Gastrocnemius medialis (tissue), 4 donors: ENCODE measurements at regions not wholly inside any gene's neighbourhood (a gene's known extent, or its start where the extent isn't known, plus 50 kb on each side); places are given as distances from the start of the nearest gene placed in this dataset.

Experiments used
- ATAC-seq, 2 donors: fragments of 150-250 bp; one replicate each; pipeline ENCODE4 v1.9.1; 2016
- DNase-seq, 2 donors: peaks; one replicate each; pipeline ENCODE4 v3.0.0-alpha.2; 2019
- H3K27ac ChIP-seq, 4 donors: fragments of 200-600 bp; sonication (generic); 1 replicate in 1 of 4; 2 replicates in 3 of 4; pipeline ENCODE4 v1.5.1; 2016 to 2018; ENCODE audit warnings: mild to moderate bottlenecking in 2 of 4, moderate library complexity in 1 of 4
- H3K27me3 ChIP-seq, 3 donors: fragments of 200-600 bp; sonication (generic) in 2 of 3; 1 replicate in 1 of 3; 2 replicates in 2 of 3; pipeline versions ENCODE4 v1.5.1 to v1.6.0; 2016 to 2019; ENCODE audit warnings: mild to moderate bottlenecking in 1 of 3, moderate library complexity in 1 of 3
- H3K36me3 ChIP-seq, 2 donors: fragments of 200-600 bp; sonication (generic) in 1 of 2; one replicate each; pipeline ENCODE4 v1.5.1; 2017 to 2018
- H3K4me1 ChIP-seq, 2 donors: fragments of 200-600 bp; sonication (generic) in 1 of 2; one replicate each; pipeline ENCODE4 v1.5.1; 2016 to 2017; ENCODE audit warnings: mild to moderate bottlenecking in 2 of 2
- H3K4me3 ChIP-seq, 4 donors: fragments of 200-600 bp; sonication (generic) in 3 of 4; 1 replicate in 1 of 4; 2 replicates in 3 of 4; pipeline ENCODE4 v1.5.1; 2016 to 2019; ENCODE audit warnings: mild to moderate bottlenecking in 2 of 4
- H3K9me3 ChIP-seq, 3 donors: fragments of 200-600 bp; sonication (generic) in 2 of 3; 1 replicate in 1 of 3; 2 replicates in 2 of 3; pipeline ENCODE4 v1.5.1; 2016 to 2019
- POLR2A ChIP-seq, 2 donors: fragments of 450-650 bp; IDR thresholded peaks; one replicate each; pipeline ENCODE4 v1.6.1; 2017; ENCODE audit warnings: antibody characterized with exemption in 2 of 2, mild to moderate bottlenecking in 2 of 2, moderate library complexity in 2 of 2
- in situ Hi-C, 4 donors: fragments of 200-750 bp; cut with MboI; loops; one replicate each; pipeline versions ENCODE4 v1.15.0 to v1.8.0; 2017; ENCODE audit warnings: low sequenced_read_pairs in 4 of 4
- intact Hi-C: fragments of 100-400 bp; cut with DNase I; formaldehyde crosslinking; loops from one replicate; pipeline ENCODE4 v1.15.1; 2023; ENCODE audit warnings: low total_unique reads
- TF ChIP-seq, protein P1 (sequence below), 5 experiments: fragments of 450-650 bp in 3 of 5; fragments of 200-600 bp in 2 of 5; sonication (generic) in 2 of 5; IDR thresholded peaks in 4 of 5; conservative IDR thresholded peaks in 1 of 5; 1 replicate in 4 of 5; 2 replicates in 1 of 5; pipeline ENCODE4 v1.5.1; 2016 to 2019; ENCODE audit warnings: antibody characterized with exemption in 5 of 5, mild to moderate bottlenecking in 3 of 5, moderate library complexity in 3 of 5

DNA sequence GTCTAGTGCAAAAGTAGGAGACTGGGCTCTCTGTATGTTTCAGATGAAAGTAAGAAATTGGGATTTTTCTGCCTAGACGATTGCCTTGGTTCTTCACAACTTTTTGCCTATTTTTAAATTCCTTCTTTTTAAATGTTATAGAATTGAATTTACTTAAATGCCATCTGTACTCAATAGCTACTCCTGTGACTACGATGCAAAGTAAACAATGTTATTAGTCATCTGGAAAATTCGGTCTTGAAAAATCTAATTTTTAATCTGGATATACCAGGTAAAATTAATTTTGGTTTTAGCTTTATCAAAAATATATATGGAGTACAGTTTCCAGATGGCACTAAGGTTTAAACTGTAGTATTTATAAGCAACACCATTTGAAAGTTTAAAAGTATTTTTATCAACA lies 472.2 kb downstream of the UTRN start:
- no peaks in the 10 kb centered on the region for H3K36me3 ChIP-seq
- H3K4me1 ChIP-seq, result peaks cover 0 to 7% of the 10 kb centered on the region in 2 donors
- H3K9me3 ChIP-seq, result no peaks in the 10 kb centered on the region
- no peak overlapping the region for H3K27ac ChIP-seq
- in situ Hi-C loops (no loop called here), intact Hi-C loops (no loop called here)
- DNase-seq (no peak), ATAC-seq (no peak)
- H3K4me3 ChIP-seq, result no peak overlapping the region
- TF ChIP-seq POLR2A (IDR thresholded peaks at IDR 0.05), result no peak
- TF ChIP-seq, protein P1, sequence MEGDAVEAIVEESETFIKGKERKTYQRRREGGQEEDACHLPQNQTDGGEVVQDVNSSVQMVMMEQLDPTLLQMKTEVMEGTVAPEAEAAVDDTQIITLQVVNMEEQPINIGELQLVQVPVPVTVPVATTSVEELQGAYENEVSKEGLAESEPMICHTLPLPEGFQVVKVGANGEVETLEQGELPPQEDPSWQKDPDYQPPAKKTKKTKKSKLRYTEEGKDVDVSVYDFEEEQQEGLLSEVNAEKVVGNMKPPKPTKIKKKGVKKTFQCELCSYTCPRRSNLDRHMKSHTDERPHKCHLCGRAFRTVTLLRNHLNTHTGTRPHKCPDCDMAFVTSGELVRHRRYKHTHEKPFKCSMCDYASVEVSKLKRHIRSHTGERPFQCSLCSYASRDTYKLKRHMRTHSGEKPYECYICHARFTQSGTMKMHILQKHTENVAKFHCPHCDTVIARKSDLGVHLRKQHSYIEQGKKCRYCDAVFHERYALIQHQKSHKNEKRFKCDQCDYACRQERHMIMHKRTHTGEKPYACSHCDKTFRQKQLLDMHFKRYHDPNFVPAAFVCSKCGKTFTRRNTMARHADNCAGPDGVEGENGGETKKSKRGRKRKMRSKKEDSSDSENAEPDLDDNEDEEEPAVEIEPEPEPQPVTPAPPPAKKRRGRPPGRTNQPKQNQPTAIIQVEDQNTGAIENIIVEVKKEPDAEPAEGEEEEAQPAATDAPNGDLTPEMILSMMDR (IDR thresholded peaks at IDR 0.05 in 4 of 5, conservative IDR thresholded peaks at IDR 0.05 in 1 of 5), result no peak
- H3K27me3 ChIP-seq, result no peaks in the 10 kb centered on the region

DNA sequence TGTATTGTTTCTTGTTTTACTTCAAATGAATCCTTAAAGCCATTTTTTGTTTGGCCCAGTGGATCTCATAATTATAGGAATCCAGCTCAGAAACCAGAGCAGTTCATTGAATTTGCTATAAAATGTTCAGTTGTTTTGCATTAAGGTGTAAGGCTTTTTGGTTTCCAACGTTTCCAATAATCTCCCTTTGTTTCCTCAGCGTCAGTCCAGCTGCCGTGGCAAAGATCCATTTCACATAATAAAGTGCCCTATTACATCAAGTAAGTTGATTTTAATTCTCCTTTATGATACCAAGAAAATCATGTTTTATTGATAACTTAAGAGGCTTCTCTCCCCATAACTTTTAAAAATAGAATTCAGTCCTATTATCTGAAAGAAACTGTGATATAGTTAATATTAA lies 472.6 kb downstream of the UTRN start:
- Histone ChIP-seq H3K4me1 (peaks cover 0 to 7% of the 10 kb centered on the region in 2 donors), H3K9me3 (no peaks in the 10 kb centered on the region), H3K4me3 (no peak overlapping the region), H3K36me3 (no peaks in the 10 kb centered on the region), H3K27me3 (no peaks in the 10 kb centered on the region), H3K27ac (no peak overlapping the region)
- ATAC-seq, result no peak
- intact Hi-C loops (no loop called here), in situ Hi-C loops (no loop called here)
- TF ChIP-seq, protein P1 (IDR thresholded peaks at IDR 0.05 in 4 of 5, conservative IDR thresholded peaks at IDR 0.05 in 1 of 5), result no peak
- no peak for TF ChIP-seq POLR2A (IDR thresholded peaks at IDR 0.05)
- no peak for DNase-seq

DNA sequence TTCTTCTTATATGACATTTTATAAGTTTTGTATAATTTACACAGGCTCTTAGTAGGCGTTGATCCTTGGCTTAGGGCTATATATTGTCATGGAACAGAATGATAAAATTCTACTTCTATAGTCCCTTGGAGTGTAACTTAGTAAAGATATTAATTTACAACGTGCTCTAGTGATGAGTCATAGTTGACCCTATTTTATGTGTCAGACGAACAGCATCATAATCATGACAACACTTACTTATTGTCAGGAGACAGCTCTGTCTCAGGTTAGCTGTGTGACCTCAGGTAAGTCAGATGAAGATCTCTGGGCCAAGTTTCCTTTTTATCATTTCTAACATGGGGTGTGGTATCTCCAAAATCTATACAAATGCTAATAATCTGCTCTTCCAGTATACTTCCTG lies 473.5 kb downstream of the UTRN start:
- ATAC-seq, result no peak
- no peaks in the 10 kb centered on the region for H3K36me3 ChIP-seq

GRCh38 chr6:144762469-144762868 lies 477.3 kb downstream of the UTRN start:
- in situ Hi-C loops (no loop called here), intact Hi-C loops (no loop called here)
- H3K27ac ChIP-seq, result no peak overlapping the region
- H3K4me3 ChIP-seq, result no peak overlapping the region
- peaks cover 0 to 6% of the 10 kb centered on the region in 2 donors for H3K4me1 ChIP-seq
- H3K36me3 ChIP-seq, result no peaks in the 10 kb centered on the region
- no peaks in the 10 kb centered on the region for H3K27me3 ChIP-seq
- TF ChIP-seq, protein P1 (IDR thresholded peaks at IDR 0.05 in 4 of 5, conservative IDR thresholded peaks at IDR 0.05 in 1 of 5), result no peak
- no peaks in the 10 kb centered on the region for H3K9me3 ChIP-seq
- no peak for DNase-seq
- no peak for ATAC-seq

More for the DNA sequence above, 473.5 kb downstream of the UTRN start:
- in situ Hi-C loops, result no loop called here
- H3K4me1 ChIP-seq, result peaks cover 0 to 7% of the 10 kb centered on the region in 2 donors
- no peak for DNase-seq
- H3K4me3 ChIP-seq, result no peak overlapping the region
- intact Hi-C loops, result no loop called here
- H3K27me3 ChIP-seq, result no peaks in the 10 kb centered on the region
- no peak overlapping the region for H3K27ac ChIP-seq
- TF ChIP-seq POLR2A (IDR thresholded peaks at IDR 0.05), result no peak
- H3K9me3 ChIP-seq, result no peaks in the 10 kb centered on the region

DNA sequence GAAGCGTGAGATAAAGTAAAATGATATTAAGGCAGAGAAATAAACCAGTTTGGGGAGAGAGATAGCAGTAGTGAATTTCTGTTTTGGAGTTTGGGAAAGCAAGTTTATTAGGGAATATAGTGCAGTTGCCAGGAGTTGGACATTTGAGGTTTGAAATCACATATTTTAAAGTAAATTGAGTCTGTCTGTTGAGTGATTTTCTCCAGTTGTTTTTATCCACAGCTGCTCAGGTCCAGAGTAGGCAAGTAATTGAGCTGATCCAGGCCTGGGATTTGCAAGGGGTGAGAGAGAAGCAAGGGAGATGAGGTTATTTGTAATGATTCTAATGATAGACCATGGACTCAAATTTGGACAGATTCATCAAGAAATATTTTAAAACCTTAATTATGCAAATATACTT lies 481.9 kb downstream of the UTRN start:
- no peaks in the 10 kb centered on the region for H3K9me3 ChIP-seq
- ATAC-seq, result no peak
- no peak overlapping the region for H3K27ac ChIP-seq
- H3K36me3 ChIP-seq, result no peaks in the 10 kb centered on the region
- DNase-seq, result no peak
- peaks cover 14 to 25% of the 10 kb centered on the region in 2 donors for H3K4me1 ChIP-seq
- no peaks in the 10 kb centered on the region for H3K27me3 ChIP-seq
- TF ChIP-seq, protein P1 (IDR thresholded peaks at IDR 0.05 in 4 of 5, conservative IDR thresholded peaks at IDR 0.05 in 1 of 5), result no peak
- no peak for TF ChIP-seq POLR2A (IDR thresholded peaks at IDR 0.05)
- intact Hi-C loops, result no loop called here
- in situ Hi-C loops, result no loop called here
- no peak overlapping the region for H3K4me3 ChIP-seq
